Parathyroid adenoma (tissue), 2 donors: ENCODE measurements at regions not wholly inside any gene's neighbourhood (a gene's known extent, or its start where the extent isn't known, plus 50 kb on each side); places are given as distances from the start of the nearest gene placed in this dataset.

ENCODE experiments used
- H2AFZ ChIP-seq: fragments of 300-600 bp; sonication (generic); one replicate; pipeline ENCODE4 v1.7.0; 2017; ENCODE audit warnings: antibody characterized with exemption, mild to moderate bottlenecking
- H3K27ac ChIP-seq: fragments of 300-600 bp; sonication (generic); one replicate; pipeline ENCODE4 v1.7.0; 2017
- H3K27me3 ChIP-seq: fragments of 300-600 bp; sonication (generic); one replicate; pipeline ENCODE4 v1.7.0; 2017; ENCODE audit warnings: low read length; ENCODE audit not compliant: control insufficient read depth, insufficient read depth
- H3K36me3 ChIP-seq: fragments of 300-600 bp; sonication (generic); one replicate; pipeline ENCODE4 v1.7.0; 2017; ENCODE audit warnings: low read length; ENCODE audit not compliant: control insufficient read depth, insufficient read depth
- H3K4me1 ChIP-seq: fragments of 300-600 bp; sonication (generic); one replicate; pipeline ENCODE4 v1.7.0; 2017; ENCODE audit warnings: control low read depth
- H3K4me2 ChIP-seq: fragments of 300-600 bp; sonication (generic); one replicate; pipeline ENCODE4 v1.7.0; 2017; ENCODE audit warnings: low read length
- H3K4me3 ChIP-seq: fragments of 300-600 bp; sonication (generic); one replicate; pipeline ENCODE4 v1.7.0; 2017; ENCODE audit warnings: low read depth, low read length
- H3K79me2 ChIP-seq: fragments of 300-600 bp; sonication (generic); one replicate; pipeline ENCODE4 v1.7.0; 2017; ENCODE audit warnings: control low read depth
- H3K9ac ChIP-seq: fragments of 300-600 bp; sonication (generic); one replicate; pipeline ENCODE4 v1.7.0; 2017; ENCODE audit warnings: mild to moderate bottlenecking
- H3K9me3 ChIP-seq: fragments of 300-600 bp; sonication (generic); one replicate; pipeline ENCODE4 v1.7.0; 2017; ENCODE audit warnings: low read length; ENCODE audit not compliant: control insufficient read depth
- CTCF ChIP-seq: fragments of 300-600 bp; sonication (generic); IDR thresholded peaks from one replicate; pipeline ENCODE4 v1.7.0; 2017; ENCODE audit warnings: antibody characterized with exemption, mild to moderate bottlenecking
- donor health status: primary hyperparathyroidism.

- Histone ChIP-seq H2AFZ (no peak overlapping the region), H3K27me3 (no peaks in the 10 kb centered on the region), H3K27ac (no peak overlapping the region), H3K4me2 (no peak overlapping the region), H3K36me3 (no peaks in the 10 kb centered on the region), H3K79me2 (no peaks in the 10 kb centered on the region), H3K4me3 (no peak overlapping the region), H3K9ac (no peak overlapping the region), H3K4me1 (no peaks in the 10 kb centered on the region), H3K9me3 (no peaks in the 10 kb centered on the region)
- TF ChIP-seq CTCF: no peak
These were observed 398.0 kb downstream of the ADRA2A start for GRCh38 chr10:111474786-111475185.

- Histone ChIP-seq H3K36me3 (no peaks in the 10 kb centered on the region), H3K4me2 (no peak overlapping the region), H3K4me1 (no peaks in the 10 kb centered on the region), H3K79me2 (no peaks in the 10 kb centered on the region), H3K4me3 (no peak overlapping the region), H3K9me3 (no peaks in the 10 kb centered on the region), H3K27ac (no peak overlapping the region), H3K9ac (no peak overlapping the region), H2AFZ (no peak overlapping the region), H3K27me3 (no peaks in the 10 kb centered on the region)
- no peak for TF ChIP-seq CTCF
These were observed 398.9 kb downstream of the ADRA2A start for GRCh38 chr10:111475720-111476119.

GRCh38 chr10:111478651-111479050 lies 401.8 kb downstream of the ADRA2A start:
- Histone ChIP-seq H3K4me1 (no peaks in the 10 kb centered on the region), H3K9ac (no peak overlapping the region), H3K36me3 (no peaks in the 10 kb centered on the region), H3K4me2 (no peak overlapping the region), H3K79me2 (no peaks in the 10 kb centered on the region), H3K27me3 (no peaks in the 10 kb centered on the region), H3K4me3 (no peak overlapping the region), H3K27ac (no peak overlapping the region), H3K9me3 (no peaks in the 10 kb centered on the region), H2AFZ (no peak overlapping the region)
- no peak for TF ChIP-seq CTCF

GRCh38 chr10:111479966-111480365 lies 403.1 kb downstream of the ADRA2A start:
- H3K4me2 ChIP-seq: no peak overlapping the region
- no peak overlapping the region for H3K9ac ChIP-seq
- H2AFZ ChIP-seq: no peak overlapping the region
- H3K4me1 ChIP-seq: no peaks in the 10 kb centered on the region
- H3K27ac ChIP-seq: no peak overlapping the region
- no peaks in the 10 kb centered on the region for H3K36me3 ChIP-seq
- no peak for TF ChIP-seq CTCF
- no peak overlapping the region for H3K4me3 ChIP-seq
- no peaks in the 10 kb centered on the region for H3K9me3 ChIP-seq
- no peaks in the 10 kb centered on the region for H3K27me3 ChIP-seq
- no peaks in the 10 kb centered on the region for H3K79me2 ChIP-seq

GRCh38 chr10:111481261-111481826 lies 404.5 kb downstream of the ADRA2A start:
- no peaks in the 10 kb centered on the region for H3K4me1 ChIP-seq
- TF ChIP-seq CTCF: no peak
- H3K27me3 ChIP-seq: no peaks in the 10 kb centered on the region
- no peak overlapping the region for H3K4me2 ChIP-seq
- no peak overlapping the region for H3K4me3 ChIP-seq
- H3K79me2 ChIP-seq: no peaks in the 10 kb centered on the region
- no peak overlapping the region for H3K27ac ChIP-seq
- H3K9ac ChIP-seq: no peak overlapping the region
- no peak overlapping the region for H2AFZ ChIP-seq
- H3K36me3 ChIP-seq: no peaks in the 10 kb centered on the region
- H3K9me3 ChIP-seq: no peaks in the 10 kb centered on the region
